Liver (tissue), 8 donors: ENCODE measurements at regions not wholly inside any gene's neighbourhood (a gene's known extent, or its start where the extent isn't known, plus 50 kb on each side); places are given as distances from the start of the nearest gene placed in this dataset.

Source experiments
- DNase-seq: peaks from one replicate; pipeline ENCODE4 v3.0.0-alpha.2; 2017; ENCODE audit warnings: low spot score
- H3K27ac ChIP-seq, 2 donors: one replicate each; pipeline ENCODE4 v1.7.0; 2013; ENCODE audit warnings: inconsistent platforms in 2 of 2, low read length in 2 of 2, control low read depth in 1 of 2, low read depth in 1 of 2, mild to moderate bottlenecking in 1 of 2
- H3K27me3 ChIP-seq, 4 donors: one replicate each; pipeline versions ENCODE4 v1.6.1 to v1.7.0; 2013; ENCODE audit warnings: low read length in 3 of 4, inconsistent platforms in 1 of 4, mild to moderate bottlenecking in 1 of 4, moderate library complexity in 1 of 4; ENCODE audit not compliant: control insufficient read depth in 4 of 4, insufficient read depth in 4 of 4
- H3K36me3 ChIP-seq, 4 donors: one replicate each; pipeline versions ENCODE4 v1.6.1 to v1.7.0; 2013; ENCODE audit warnings: low read length in 3 of 4, mild to moderate bottlenecking in 3 of 4, low read depth in 1 of 4, moderate library complexity in 1 of 4; ENCODE audit not compliant: control insufficient read depth in 4 of 4, insufficient read depth in 3 of 4
- H3K4me1 ChIP-seq, 4 donors: one replicate each; pipeline versions ENCODE4 v1.6.1 to v1.7.0; 2013; ENCODE audit warnings: low read length in 3 of 4, mild to moderate bottlenecking in 3 of 4, moderate library complexity in 1 of 4; ENCODE audit not compliant: control insufficient read depth in 4 of 4, insufficient read depth in 4 of 4
- H3K4me3 ChIP-seq, 3 donors: one replicate each; pipeline versions ENCODE4 v1.6.1 to v1.7.0; 2013; ENCODE audit warnings: low read length in 3 of 3, control low read depth in 1 of 3, low read depth in 1 of 3, mild to moderate bottlenecking in 1 of 3
- H3K9ac ChIP-seq, 2 donors: one replicate each; pipeline ENCODE4 v1.7.0; 2013; ENCODE audit warnings: low read length in 2 of 2, mild to moderate bottlenecking in 2 of 2, moderate library complexity in 2 of 2, control low read depth in 1 of 2, low read depth in 1 of 2
- H3K9me3 ChIP-seq, 4 donors: one replicate each; pipeline versions ENCODE4 v1.6.1 to v1.7.0; 2013; ENCODE audit warnings: low read length in 3 of 4; ENCODE audit not compliant: control insufficient read depth in 4 of 4
- ATF3 ChIP-seq: IDR thresholded peaks from 2 replicates; pipeline ENCODE4 v1.6.1; 2016; ENCODE audit warnings: antibody characterized with exemption
- EGR1 ChIP-seq, 2 donors: IDR thresholded peaks; 2 replicates each; pipeline ENCODE4 v1.6.1; 2016 to 2018; ENCODE audit warnings: antibody characterized with exemption in 2 of 2, low read depth in 2 of 2
- FOXA1 ChIP-seq: IDR thresholded peaks from 2 replicates; pipeline ENCODE4 v1.6.1; 2016; ENCODE audit warnings: antibody characterized with exemption
- FOXA2 ChIP-seq: IDR thresholded peaks from 2 replicates; pipeline ENCODE4 v1.6.1; 2016; ENCODE audit warnings: antibody characterized with exemption
- GABPA ChIP-seq, 2 donors: IDR thresholded peaks in 1 of 2; conservative IDR thresholded peaks in 1 of 2; 2 replicates each; pipeline ENCODE4 v1.6.1; 2016; ENCODE audit warnings: antibody characterized with exemption in 2 of 2, mild to moderate bottlenecking in 1 of 2, moderate library complexity in 1 of 2
- HNF4A ChIP-seq, 2 donors: conservative IDR thresholded peaks; 2 replicates each; pipeline ENCODE4 v1.6.1; 2016; ENCODE audit warnings: antibody characterized with exemption in 2 of 2, mild to moderate bottlenecking in 2 of 2
- JUND ChIP-seq, 2 donors: IDR thresholded peaks; 2 replicates each; pipeline ENCODE4 v1.6.1; 2016; ENCODE audit warnings: antibody characterized with exemption in 2 of 2
- RAD21 ChIP-seq, 2 donors: IDR thresholded peaks; 2 replicates each; pipeline ENCODE4 v1.6.1; 2016; ENCODE audit warnings: antibody characterized with exemption in 2 of 2, mild to moderate bottlenecking in 2 of 2
- REST ChIP-seq: IDR thresholded peaks from 2 replicates; pipeline ENCODE4 v1.6.1; 2016; ENCODE audit warnings: antibody characterized with exemption, mild to moderate bottlenecking
- SP1 ChIP-seq: IDR thresholded peaks from 2 replicates; pipeline ENCODE4 v1.6.1; 2018; ENCODE audit warnings: antibody characterized with exemption, mild to moderate bottlenecking
- YY1 ChIP-seq: IDR thresholded peaks from 2 replicates; pipeline ENCODE4 v1.6.1; 2016; ENCODE audit warnings: antibody characterized with exemption, mild to moderate bottlenecking
- ZBTB33 ChIP-seq: IDR thresholded peaks from 2 replicates; pipeline ENCODE4 v1.6.1; 2016; ENCODE audit warnings: antibody characterized with exemption
- WGBS: extraction: QIAGEN DNeasy Blood & Tissue Kit; methylation state at CpG from one replicate; pipeline ENCODE4 v1.1.7; 2013; 5-methylcytosine and 5-hydroxymethylcytosine counted together
- TF ChIP-seq, protein P1 (sequence below): fragments of 150-350 bp; IDR thresholded peaks from 2 replicates; pipeline ENCODE4 v1.5.1; 2017; ENCODE audit warnings: improper control_type of control experiment, low read depth, low read length; ENCODE audit not compliant: missing input control
- TF ChIP-seq, protein P2 (sequence below): IDR thresholded peaks from 2 replicates; pipeline ENCODE4 v1.6.1; 2016; ENCODE audit warnings: antibody characterized with exemption
- donor health status: healthy.
- donor health status: healthy.
- donor health status: healthy.
- donor health status: healthy.
- donor health status: healthy.

- Histone ChIP-seq H3K9me3 (no peaks in the 10 kb centered on the region), H3K9ac (no peak overlapping the region), H3K4me3 (no peak overlapping the region), H3K27me3 (no peaks in the 10 kb centered on the region), H3K4me1 (peaks cover 0 to 9% (median 5%) of the 10 kb centered on the region in 4 donors), H3K36me3 (no peaks in the 10 kb centered on the region), H3K27ac (no peak overlapping the region)
- TF ChIP-seq YY1: no peak
- DNase-seq: no peak
- 92% methylated on average over 2 of the region's 2 CpGs for WGBS
Observed at GRCh38 chr3:94544131-94544789, 481.4 kb downstream of the NSUN3 start.

DNA sequence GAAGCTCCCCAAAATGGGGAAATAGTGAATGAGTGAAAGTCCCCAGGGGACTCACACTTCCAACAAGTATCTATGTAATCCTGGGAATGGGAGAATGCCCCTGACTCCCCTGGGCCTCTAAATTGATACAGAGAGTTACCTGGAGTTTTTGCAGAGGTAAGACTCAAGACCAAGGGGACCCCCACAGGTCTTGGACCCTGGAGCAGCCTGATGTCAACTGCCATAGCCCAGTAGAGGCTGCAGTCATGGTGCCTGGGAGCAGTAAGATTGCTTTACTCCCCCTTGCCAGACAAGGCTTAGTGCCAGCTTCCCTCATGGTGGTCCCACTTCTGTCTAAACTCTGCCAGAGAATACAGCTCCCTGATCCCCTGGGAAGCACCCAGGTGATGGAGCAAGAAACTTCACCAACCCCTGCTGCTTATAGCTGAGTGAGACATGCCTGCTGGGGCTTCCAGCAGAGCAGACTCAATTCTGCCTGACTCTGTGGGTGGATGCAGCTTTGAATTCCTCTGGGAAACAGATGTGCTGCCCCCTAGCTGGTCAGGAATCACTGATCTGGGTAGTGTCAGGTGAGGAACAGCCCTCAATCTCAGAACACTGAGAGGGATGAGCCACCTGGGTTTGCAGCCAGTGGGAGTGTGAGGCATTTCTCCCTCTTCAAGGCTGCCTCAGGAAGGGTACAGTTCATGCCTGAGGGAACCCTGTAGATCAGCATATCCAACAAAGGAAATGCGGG, 485.9 kb downstream of the NSUN3 start:
- H3K27me3 ChIP-seq: no peaks in the 10 kb centered on the region
- no peak for DNase-seq
- H3K36me3 ChIP-seq: no peaks in the 10 kb centered on the region
- WGBS: 61% methylated on average over 1 of the region's 1 CpG
- H3K4me3 ChIP-seq: no peak overlapping the region
- no peak overlapping the region for H3K9ac ChIP-seq
- H3K9me3 ChIP-seq: peaks cover 0 to 8% (median 0%) of the 10 kb centered on the region in 4 donors
- TF ChIP-seq HNF4A (conservative IDR thresholded peaks at IDR 0.05): no peak
- H3K4me1 ChIP-seq: no peaks in the 10 kb centered on the region
- no peak overlapping the region for H3K27ac ChIP-seq

GRCh38 chr3:94561094-94561493, 498.2 kb downstream of the NSUN3 start:
- TF ChIP-seq FOXA1 (no peak), GABPA (IDR thresholded peaks at IDR 0.05 in 1 of 2, conservative IDR thresholded peaks at IDR 0.05 in 1 of 2) (no peak), EGR1 (IDR thresholded peaks at IDR 0.05; ENCODE audit: low read depth in 2 of 2) (no peak), JUND (IDR thresholded peaks at IDR 0.05) (no peak), YY1 (no peak), RAD21 (IDR thresholded peaks at IDR 0.05) (no peak)
- TF ChIP-seq, protein P1, sequence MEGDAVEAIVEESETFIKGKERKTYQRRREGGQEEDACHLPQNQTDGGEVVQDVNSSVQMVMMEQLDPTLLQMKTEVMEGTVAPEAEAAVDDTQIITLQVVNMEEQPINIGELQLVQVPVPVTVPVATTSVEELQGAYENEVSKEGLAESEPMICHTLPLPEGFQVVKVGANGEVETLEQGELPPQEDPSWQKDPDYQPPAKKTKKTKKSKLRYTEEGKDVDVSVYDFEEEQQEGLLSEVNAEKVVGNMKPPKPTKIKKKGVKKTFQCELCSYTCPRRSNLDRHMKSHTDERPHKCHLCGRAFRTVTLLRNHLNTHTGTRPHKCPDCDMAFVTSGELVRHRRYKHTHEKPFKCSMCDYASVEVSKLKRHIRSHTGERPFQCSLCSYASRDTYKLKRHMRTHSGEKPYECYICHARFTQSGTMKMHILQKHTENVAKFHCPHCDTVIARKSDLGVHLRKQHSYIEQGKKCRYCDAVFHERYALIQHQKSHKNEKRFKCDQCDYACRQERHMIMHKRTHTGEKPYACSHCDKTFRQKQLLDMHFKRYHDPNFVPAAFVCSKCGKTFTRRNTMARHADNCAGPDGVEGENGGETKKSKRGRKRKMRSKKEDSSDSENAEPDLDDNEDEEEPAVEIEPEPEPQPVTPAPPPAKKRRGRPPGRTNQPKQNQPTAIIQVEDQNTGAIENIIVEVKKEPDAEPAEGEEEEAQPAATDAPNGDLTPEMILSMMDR: no peak
- DNase-seq: no peak
- WGBS: 51% methylated on average over 3 of the region's 3 CpGs
- Histone ChIP-seq H3K27ac (no peak overlapping the region), H3K27me3 (no peaks in the 10 kb centered on the region), H3K4me1 (no peaks in the 10 kb centered on the region), H3K9me3 (no peaks in the 10 kb centered on the region), H3K4me3 (no peak overlapping the region), H3K36me3 (no peaks in the 10 kb centered on the region), H3K9ac (no peak overlapping the region)

DNA sequence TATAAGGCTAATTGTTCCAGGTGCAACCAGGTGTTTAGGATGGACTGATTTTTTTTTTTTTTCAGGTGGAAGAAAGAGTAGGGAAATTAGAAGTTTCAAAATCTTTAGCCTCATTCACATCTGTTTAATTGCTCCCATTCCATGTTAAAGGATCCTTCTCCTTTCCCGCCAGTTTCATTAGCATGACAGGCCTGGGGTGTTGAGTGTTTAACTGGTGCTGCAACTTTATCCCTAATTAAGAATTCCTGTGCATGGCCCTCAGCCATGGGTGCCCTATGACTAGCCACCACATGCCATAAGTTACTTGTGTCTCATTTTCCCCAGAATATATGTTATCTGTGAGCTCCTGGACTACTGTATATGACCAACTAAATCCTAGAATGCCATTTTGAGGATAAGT, 501.4 kb downstream of the NSUN3 start:
- 96% methylated on average over 1 of the region's 1 CpG for WGBS
- Histone ChIP-seq H3K36me3 (no peaks in the 10 kb centered on the region), H3K9ac (no peak overlapping the region), H3K4me3 (no peak overlapping the region), H3K4me1 (peaks cover 0 to 6% (median under 1%) of the 10 kb centered on the region in 4 donors), H3K27me3 (no peaks in the 10 kb centered on the region), H3K9me3 (no peaks in the 10 kb centered on the region), H3K27ac (no peak overlapping the region)
- no peak for DNase-seq
- TF ChIP-seq FOXA2: no peak
- TF ChIP-seq REST: no peak
- no peak for TF ChIP-seq RAD21 (IDR thresholded peaks at IDR 0.05)
- TF ChIP-seq, protein P2, sequence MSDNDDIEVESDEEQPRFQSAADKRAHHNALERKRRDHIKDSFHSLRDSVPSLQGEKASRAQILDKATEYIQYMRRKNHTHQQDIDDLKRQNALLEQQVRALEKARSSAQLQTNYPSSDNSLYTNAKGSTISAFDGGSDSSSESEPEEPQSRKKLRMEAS: no peak
- TF ChIP-seq ATF3: no peak
- no peak for TF ChIP-seq GABPA (IDR thresholded peaks at IDR 0.05 in 1 of 2, conservative IDR thresholded peaks at IDR 0.05 in 1 of 2)
- TF ChIP-seq ZBTB33: no peak
- TF ChIP-seq FOXA1: no peak
- no peak for TF ChIP-seq SP1
- no peak for TF ChIP-seq YY1
